Fibroblast of pulmonary artery (primary cell): ENCODE measurements at regions not wholly inside any gene's neighbourhood (a gene's known extent, or its start where the extent isn't known, plus 50 kb on each side); places are given as distances from the start of the nearest gene placed in this dataset.

Experiments
- DNase-seq: peaks from one replicate; pipeline ENCODE4 v3.0.0-alpha.2; 2010; ENCODE audit warnings: low read depth
- H3K4me3 ChIP-seq: replicated peaks from 2 replicates; pipeline ENCODE4 v1.5.1; 2011; ENCODE audit warnings: low read depth, mild to moderate bottlenecking, control low read depth, low read length, moderate library complexity
- CTCF ChIP-seq: IDR thresholded peaks from 2 replicates; pipeline ENCODE4 v1.5.1; 2011; ENCODE audit warnings: mild to moderate bottlenecking, control low read depth, low read length, inconsistent platforms; ENCODE audit errors: missing control alignments

- no peak for TF ChIP-seq CTCF
- no peak overlapping the region for H3K4me3 ChIP-seq
- DNase-seq: no peak
Measured at GRCh38 chr2:16016282-16016681, 75.9 kb downstream of the MYCN start.

DNA sequence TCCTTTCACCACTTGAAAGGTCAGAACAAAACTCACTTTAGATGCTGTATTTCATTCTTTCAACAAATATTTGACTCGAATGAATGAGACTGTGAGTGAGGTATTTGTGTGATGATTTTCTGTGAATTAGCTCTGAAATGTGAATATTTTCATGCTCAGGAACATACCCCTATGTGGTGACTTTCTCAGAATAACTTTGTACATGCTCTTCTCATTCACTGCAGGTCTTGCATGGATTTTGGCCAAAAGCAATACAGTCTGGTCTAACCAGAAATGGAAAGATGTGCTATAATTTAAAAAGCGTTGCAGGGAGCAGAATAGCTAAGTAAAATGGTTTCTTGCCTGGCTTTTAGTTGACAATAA, 75.5 kb downstream of the MYCN start:
- no peak for DNase-seq
- no peak overlapping the region for H3K4me3 ChIP-seq
- TF ChIP-seq CTCF: no peak

GRCh38 chr2:16015210-16015902, 75.0 kb downstream of the MYCN start:
- H3K4me3 ChIP-seq: no peak overlapping the region
- TF ChIP-seq CTCF: no peak
- no peak for DNase-seq

DNA sequence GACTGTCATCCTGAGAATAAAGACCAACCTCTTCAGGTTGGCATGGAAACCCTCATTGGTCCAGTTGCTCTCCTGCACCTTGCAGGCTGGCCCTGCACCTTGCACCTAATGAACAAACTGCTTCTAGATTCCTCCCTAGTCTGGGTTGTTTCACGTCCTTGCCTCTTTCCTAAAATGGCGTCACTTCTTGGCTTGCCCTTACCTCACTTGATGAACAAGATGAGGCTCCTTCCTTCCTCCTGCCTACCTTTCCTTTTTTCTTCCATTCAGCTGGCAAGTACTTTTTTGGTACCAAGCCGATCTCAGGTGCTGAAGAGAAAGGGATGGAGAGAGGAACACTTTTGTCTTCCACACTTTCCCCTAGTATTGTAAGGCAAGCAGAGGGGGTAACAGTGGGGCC, 74.5 kb downstream of the MYCN start:
- DNase-seq: no peak
- TF ChIP-seq CTCF: no peak
- no peak overlapping the region for H3K4me3 ChIP-seq

- no peak overlapping the region for H3K4me3 ChIP-seq
- no peak for DNase-seq
- no peak for TF ChIP-seq CTCF
Measured at GRCh38 chr2:16014041-16014787, 73.9 kb downstream of the MYCN start.

DNA sequence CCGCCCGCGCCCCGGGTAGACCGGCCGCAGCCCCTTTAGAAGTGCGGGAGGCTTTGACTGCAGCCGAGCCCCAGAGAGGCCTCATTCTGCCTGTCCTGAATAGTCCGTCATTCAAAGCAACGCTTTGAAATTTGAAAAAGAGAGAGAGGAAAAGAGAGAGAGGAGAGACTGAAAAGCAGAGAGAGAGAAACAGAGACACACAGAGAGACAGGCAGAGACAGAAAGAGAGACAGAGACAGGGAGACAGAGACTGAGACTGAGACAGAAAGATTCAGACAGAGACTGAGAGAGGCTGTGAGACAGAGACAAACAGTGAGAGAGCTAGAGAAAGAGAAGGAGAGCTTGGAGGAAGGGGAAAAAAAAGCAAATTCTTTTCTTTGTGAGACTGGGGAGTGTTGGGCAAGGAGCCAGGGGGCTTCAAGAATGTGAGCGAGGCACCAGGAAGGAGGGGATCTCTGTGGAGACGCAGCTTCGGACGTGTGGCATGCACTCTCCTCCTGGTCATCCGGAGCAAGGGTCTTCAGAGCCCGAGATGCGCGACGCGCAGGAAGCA, 73.1 kb downstream of the MYCN start:
- H3K4me3 ChIP-seq: no peak overlapping the region
- no peak for DNase-seq
- TF ChIP-seq CTCF: no peak
